SJCRH30 (cell line): ENCODE measurements at regions not wholly inside any gene's neighbourhood (a gene's known extent, or its start where the extent isn't known, plus 50 kb on each side); places are given as distances from the start of the nearest gene placed in this dataset.
"Not testable (repeated sequence)": the region's sequence is repeated elsewhere in the genome, so short reads cannot be mapped to it uniquely, and the experiment has no call there.

ENCODE experiments used
- DNase-seq, 2 experiments: peaks; one replicate each; pipeline ENCODE4 v3.0.0-alpha.2; 2015 to 2020
- H3K27ac ChIP-seq: fragments of 250-450 bp; sonication (Bioruptor Pico); 2 replicates; pipeline ENCODE4 v1.5.1; 2020; ENCODE audit warnings: mild to moderate bottlenecking, moderate library complexity
- H3K27me3 ChIP-seq: fragments of 250-450 bp; sonication (Bioruptor Pico); 2 replicates; pipeline ENCODE4 v1.5.1; 2020; ENCODE audit warnings: mild to moderate bottlenecking, moderate library complexity
- H3K36me3 ChIP-seq: fragments of 250-450 bp; sonication (Bioruptor Pico); 2 replicates; pipeline ENCODE4 v1.5.1; 2020; ENCODE audit warnings: mild to moderate bottlenecking, moderate library complexity
- H3K4me1 ChIP-seq: fragments of 250-450 bp; sonication (Bioruptor Pico); 2 replicates; pipeline ENCODE4 v1.5.1; 2020; ENCODE audit warnings: mild to moderate bottlenecking, moderate library complexity
- H3K4me3 ChIP-seq: fragments of 250-450 bp; sonication (Bioruptor Pico); 2 replicates; pipeline ENCODE4 v1.5.1; 2020; ENCODE audit warnings: mild to moderate bottlenecking, moderate library complexity
- H3K9me3 ChIP-seq: fragments of 250-450 bp; sonication (Bioruptor Pico); replicated peaks from 2 replicates; pipeline ENCODE4 v1.5.1; 2020; ENCODE audit warnings: mild to moderate bottlenecking, moderate library complexity

GRCh38 chr1:83075107-83075506, 923.8 kb downstream of the TTLL7 start:
- Histone ChIP-seq H3K36me3 (no peaks in the 10 kb centered on the region), H3K9me3 (0 out of 2 replicates have a peak, but pooled peaks cover 4% of the 10 kb centered on the region), H3K4me1 (peaks cover 8% of the 10 kb centered on the region; the same call in 1 of the 2 replicates), H3K27ac (no peak overlapping the region), H3K27me3 (no peaks in the 10 kb centered on the region), H3K4me3 (no peak overlapping the region)
- DNase-seq, result no peak

- no peaks in the 10 kb centered on the region for H3K27me3 ChIP-seq
- no peak for DNase-seq
- no peaks in the 10 kb centered on the region for H3K4me1 ChIP-seq
- H3K36me3 ChIP-seq, result no peaks in the 10 kb centered on the region
- no peak overlapping the region for H3K4me3 ChIP-seq
- H3K9me3 ChIP-seq, result no peaks in the 10 kb centered on the region
- H3K27ac ChIP-seq, result no peak overlapping the region
Measured at GRCh38 chr1:83067954-83068353, 931.0 kb downstream of the TTLL7 start.

DNA sequence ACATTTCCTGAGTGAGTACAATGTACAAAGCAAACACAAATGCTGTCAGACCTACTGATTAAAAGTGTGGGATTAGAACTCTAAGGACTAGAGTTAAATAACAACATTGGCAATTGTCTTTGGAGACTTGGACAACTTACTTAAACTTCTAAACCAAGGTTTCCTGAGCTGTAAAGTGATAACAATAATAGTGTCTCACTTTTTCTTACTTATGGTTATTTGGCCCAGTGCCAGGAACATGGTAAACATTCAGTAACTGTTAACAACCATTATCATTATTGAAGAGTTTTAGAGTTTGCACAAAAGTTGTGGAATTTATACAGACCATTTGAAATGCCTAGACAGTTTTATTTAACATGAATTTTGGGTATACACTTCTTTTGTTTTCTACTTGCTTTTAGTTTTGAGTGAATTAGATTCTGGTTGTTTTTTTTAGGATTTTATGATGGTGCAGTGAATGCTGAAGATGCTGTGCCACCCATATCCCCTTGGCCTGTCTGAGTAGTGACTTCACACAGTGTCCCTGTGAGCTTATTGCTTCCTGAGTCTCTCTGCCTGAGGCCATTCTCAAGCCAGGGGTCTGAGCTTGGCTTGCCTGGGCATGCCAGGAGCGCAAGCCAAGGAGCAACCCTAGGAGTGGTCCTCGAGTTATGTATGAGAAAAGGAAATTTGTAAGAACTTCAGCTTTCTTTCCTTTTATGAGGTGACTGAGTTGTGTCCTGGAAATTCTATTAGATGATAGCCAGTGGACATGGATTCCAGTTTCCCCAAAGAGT, 932.8 kb downstream of the TTLL7 start:
- Histone ChIP-seq H3K4me1 (no peaks in the 10 kb centered on the region), H3K9me3 (no peaks in the 10 kb centered on the region), H3K27ac (no peak overlapping the region), H3K36me3 (no peaks in the 10 kb centered on the region), H3K4me3 (no peak overlapping the region), H3K27me3 (no peaks in the 10 kb centered on the region)
- no peak for DNase-seq

DNA sequence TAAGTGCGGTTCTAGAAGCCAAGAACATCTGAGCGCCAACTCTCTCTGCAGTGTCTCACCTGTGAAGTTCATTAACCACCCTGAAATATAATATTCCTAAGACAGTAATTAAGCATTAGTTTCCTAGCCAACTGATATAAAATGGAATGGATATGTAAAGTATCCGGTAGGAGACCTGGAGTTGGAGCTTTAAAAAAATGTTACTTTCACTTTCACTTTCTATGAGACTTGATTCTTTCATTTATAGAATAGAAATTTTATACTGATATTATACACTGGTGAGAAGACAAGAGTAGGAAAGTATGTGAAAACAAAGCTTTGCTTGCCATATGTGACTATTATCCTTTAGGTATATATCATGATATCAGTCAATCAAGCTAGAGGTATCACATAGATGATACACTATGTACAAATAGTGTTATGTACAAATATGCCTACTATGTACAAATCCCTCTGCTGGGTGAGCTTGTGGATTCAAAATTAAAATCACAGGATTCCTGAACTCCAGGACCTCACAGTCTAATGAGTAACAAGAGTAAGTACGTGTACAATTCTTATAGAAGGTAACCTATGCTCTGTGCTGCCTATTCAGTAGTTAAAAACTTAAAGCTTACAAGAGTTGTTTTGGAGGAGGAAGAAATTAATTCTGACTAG, 934.2 kb downstream of the TTLL7 start:
- Histone ChIP-seq H3K27me3 (no peaks in the 10 kb centered on the region), H3K9me3 (no peaks in the 10 kb centered on the region), H3K27ac (no peak overlapping the region), H3K36me3 (no peaks in the 10 kb centered on the region), H3K4me1 (no peaks in the 10 kb centered on the region), H3K4me3 (peak overlapping the region; percentile 8; the same call in 1 of the 2 replicates)
- no peak for DNase-seq

- Histone ChIP-seq H3K27ac (no peak overlapping the region), H3K4me3 (no peak overlapping the region), H3K27me3 (no peaks in the 10 kb centered on the region), H3K4me1 (peaks cover 7% of the 10 kb centered on the region), H3K36me3 (no peaks in the 10 kb centered on the region), H3K9me3 (no peaks in the 10 kb centered on the region)
- no peak for DNase-seq
Measured at GRCh38 chr1:83060651-83061390, 938.1 kb downstream of the TTLL7 start.

GRCh38 chr1:83060221-83060620, 938.7 kb downstream of the TTLL7 start:
- no peaks in the 10 kb centered on the region for H3K9me3 ChIP-seq
- no peak overlapping the region for H3K27ac ChIP-seq
- no peaks in the 10 kb centered on the region for H3K36me3 ChIP-seq
- H3K4me1 ChIP-seq, result peaks cover 12% of the 10 kb centered on the region
- peak in 1 of 2 experiments; percentile 28 for DNase-seq
- no peak overlapping the region for H3K4me3 ChIP-seq
- H3K27me3 ChIP-seq, result no peaks in the 10 kb centered on the region

- peak; percentile 33 to 54 for DNase-seq
Measured at GRCh38 chr1:83058327-83058726, 940.6 kb downstream of the TTLL7 start.

DNA sequence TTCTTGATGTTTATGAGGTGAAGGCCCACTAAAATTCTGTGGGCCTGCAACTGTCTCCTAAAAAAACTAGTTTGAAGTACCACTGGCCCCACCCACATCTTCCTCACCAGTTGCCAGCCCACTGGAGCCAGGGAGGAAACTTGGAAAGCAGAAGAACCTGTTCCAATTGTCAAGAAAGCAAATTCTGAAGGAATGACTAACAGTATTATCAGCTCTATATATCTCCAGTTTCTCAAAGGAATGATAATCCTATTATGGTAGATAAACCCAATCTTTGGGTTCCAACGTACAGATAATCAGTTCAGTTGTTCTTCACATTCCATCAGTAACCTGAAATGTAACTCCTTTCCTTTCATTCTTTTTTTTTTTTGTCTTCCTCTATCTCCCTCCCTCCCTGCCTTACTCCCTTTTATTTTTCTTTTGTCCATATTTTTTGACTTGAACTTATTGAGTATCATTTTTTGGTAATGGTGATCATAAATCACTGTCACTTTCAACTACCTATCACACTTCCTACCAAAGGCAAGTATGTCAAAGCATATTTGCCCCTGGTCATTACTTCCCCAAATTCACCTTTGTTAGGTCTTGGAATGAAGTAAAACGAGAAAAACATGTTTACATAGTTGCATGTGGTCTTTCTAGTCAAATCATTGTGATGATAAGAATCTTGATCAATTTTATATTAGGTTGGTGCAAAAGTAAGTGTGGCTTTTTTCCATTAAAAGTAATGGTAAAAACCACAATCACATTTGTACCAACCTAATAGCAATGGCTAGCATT, 943.4 kb downstream of the TTLL7 start:
- Histone ChIP-seq H3K27ac (no peak overlapping the region), H3K4me3 (no peak overlapping the region), H3K9me3 (no peaks in the 10 kb centered on the region), H3K36me3 (no peaks in the 10 kb centered on the region), H3K4me1 (peaks cover 15% of the 10 kb centered on the region), H3K27me3 (no peaks in the 10 kb centered on the region)
- DNase-seq, result peak in 1 of 2 experiments; percentile 5

More at GRCh38 chr1:83058327-83058726, 940.6 kb downstream of the TTLL7 start:
- no peaks in the 10 kb centered on the region for H3K36me3 ChIP-seq
- H3K4me3 ChIP-seq, result no peak overlapping the region
- no peak overlapping the region for H3K27ac ChIP-seq
- H3K27me3 ChIP-seq, result no peaks in the 10 kb centered on the region
- no peaks in the 10 kb centered on the region for H3K9me3 ChIP-seq
- peaks cover 15% of the 10 kb centered on the region for H3K4me1 ChIP-seq

DNA sequence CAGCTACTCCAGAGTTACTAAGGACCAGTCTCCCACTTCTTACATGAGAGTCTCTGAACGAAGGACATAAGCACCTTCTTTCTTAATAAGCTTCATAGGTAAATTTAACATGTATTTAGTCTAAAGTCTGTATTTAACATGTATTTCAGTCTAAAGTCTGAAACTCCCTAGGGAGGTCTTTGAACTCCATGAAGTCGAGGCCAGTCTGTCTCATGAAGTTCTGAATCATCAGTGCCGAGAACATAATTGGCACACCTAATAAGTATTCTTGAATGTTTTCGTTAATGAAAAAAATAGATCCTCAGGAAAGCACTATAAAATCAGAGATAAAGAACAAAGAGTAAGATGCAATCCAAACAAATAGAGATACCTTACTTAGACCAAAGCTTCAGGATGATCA, 945.5 kb downstream of the TTLL7 start:
- DNase-seq, result no peak
- peaks cover 8% of the 10 kb centered on the region for H3K4me1 ChIP-seq
- no peaks in the 10 kb centered on the region for H3K9me3 ChIP-seq
- no peak overlapping the region for H3K27ac ChIP-seq
- H3K36me3 ChIP-seq, result no peaks in the 10 kb centered on the region
- H3K4me3 ChIP-seq, result no peak overlapping the region
- H3K27me3 ChIP-seq, result no peaks in the 10 kb centered on the region

- no peak for DNase-seq
- Histone ChIP-seq H3K4me3 (no peak overlapping the region), H3K27me3 (no peaks in the 10 kb centered on the region), H3K4me1 (peaks cover 8% of the 10 kb centered on the region; the same call in 1 of the 2 replicates), H3K27ac (no peak overlapping the region), H3K36me3 (no peaks in the 10 kb centered on the region), H3K9me3 (no peaks in the 10 kb centered on the region)
Measured at GRCh38 chr1:83052865-83053264, 946.1 kb downstream of the TTLL7 start.

DNA sequence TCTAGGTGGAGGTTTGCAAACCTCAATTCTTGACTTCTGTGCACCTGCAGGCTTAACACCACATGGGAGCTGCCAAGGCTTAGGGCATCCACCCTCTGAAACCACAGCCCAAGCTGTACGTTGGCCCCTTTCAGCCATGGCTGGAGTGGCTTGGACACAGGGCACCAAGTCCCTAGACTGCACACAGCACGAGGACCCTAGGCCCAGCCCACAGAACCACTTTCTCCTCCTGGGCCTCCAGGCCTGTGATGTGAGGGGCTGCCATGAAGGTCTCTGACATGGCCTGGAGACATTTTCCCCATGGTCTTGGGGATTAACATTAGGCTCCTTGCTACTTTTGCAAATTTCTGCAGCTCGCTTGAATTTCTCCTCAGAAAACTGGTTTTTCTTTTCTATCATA, 947.9 kb downstream of the TTLL7 start:
- not testable (repeated sequence) for H3K4me3 ChIP-seq, H3K27me3 ChIP-seq, H3K36me3 ChIP-seq, DNase-seq, H3K9me3 ChIP-seq, H3K4me1 ChIP-seq, H3K27ac ChIP-seq

DNA sequence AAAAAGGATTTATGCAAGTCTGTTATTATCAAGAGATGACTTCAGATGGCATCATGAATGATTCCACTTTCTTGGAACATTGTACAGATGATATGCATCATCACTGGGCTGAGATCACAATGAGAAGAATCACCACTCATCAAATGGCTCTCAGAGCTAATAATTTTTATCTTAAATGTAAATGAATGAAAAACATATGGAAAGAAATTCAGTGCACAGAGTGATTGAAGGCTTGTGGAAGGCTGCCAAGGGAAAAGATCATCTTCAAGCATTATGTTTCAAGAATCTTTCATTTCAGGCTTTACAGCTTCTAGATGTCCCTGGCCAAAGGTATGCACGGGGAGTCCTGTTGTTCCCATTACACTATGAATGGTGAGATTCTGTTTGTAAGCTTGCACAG, 955.7 kb downstream of the TTLL7 start:
- Histone ChIP-seq H3K9me3 (no peaks in the 10 kb centered on the region), H3K36me3 (no peaks in the 10 kb centered on the region), H3K4me3 (no peak overlapping the region), H3K27me3 (no peaks in the 10 kb centered on the region), H3K27ac (no peak overlapping the region), H3K4me1 (no peaks in the 10 kb centered on the region)
- no peak for DNase-seq

DNA sequence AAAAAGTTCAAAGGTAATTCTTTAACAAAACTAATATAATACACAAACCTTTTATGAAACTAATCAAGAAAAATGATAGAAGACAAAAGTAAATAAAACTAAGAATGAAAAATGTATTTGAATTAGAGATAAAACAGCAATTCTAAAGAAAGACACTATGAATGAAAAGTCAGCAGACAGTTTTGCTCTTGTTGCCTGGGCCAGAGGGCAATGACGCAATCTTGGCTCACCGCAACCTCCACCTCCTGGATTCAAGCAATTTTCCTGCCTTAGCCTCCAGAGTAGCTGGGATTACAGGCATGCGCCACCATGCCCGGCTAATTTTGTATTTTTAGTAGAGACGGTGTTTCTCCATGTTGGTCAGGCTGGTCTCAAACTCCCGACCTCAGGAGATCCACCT, 959.8 kb downstream of the TTLL7 start:
- not testable (repeated sequence) for DNase-seq, H3K27ac ChIP-seq, H3K36me3 ChIP-seq, H3K4me1 ChIP-seq, H3K27me3 ChIP-seq, H3K4me3 ChIP-seq
- H3K9me3 ChIP-seq, result peaks cover 11% of the 10 kb centered on the region

GRCh38 chr1:83034851-83035250, 964.1 kb downstream of the TTLL7 start:
- H3K4me3 ChIP-seq, result no peak overlapping the region
- H3K27ac ChIP-seq, result no peak overlapping the region
- peak; percentile 33 to 34 for DNase-seq

More at GRCh38 chr1:83034851-83035250, 964.1 kb downstream of the TTLL7 start:
- Histone ChIP-seq H3K27me3 (no peaks in the 10 kb centered on the region), H3K4me1 (no peaks in the 10 kb centered on the region), H3K36me3 (no peaks in the 10 kb centered on the region), H3K9me3 (peaks cover 11% of the 10 kb centered on the region)
